ENCODE measurements at regions not wholly inside any gene's neighbourhood (a gene's known extent, or its start where the extent isn't known, plus 50 kb on each side); places are given as distances from the start of the nearest gene placed in this dataset.

GRCh38 chr2:185181901-185182300 is 556.7 kb upstream of the FSIP2 start:
- TF ChIP-seq POLR2AphosphoS5 (IDR thresholded peaks at IDR 0.05; ENCODE audit: insufficient read depth in 1 of 2, low read depth in 1 of 2) (no peak), CTCF (IDR thresholded peaks at IDR 0.05) (no peak), POLR2A (IDR thresholded peaks at IDR 0.05) (no peak)

Measured in vagina (tissue), 2 donors.